ENCODE measurements at regions not wholly inside any gene's neighbourhood (a gene's known extent, or its start where the extent isn't known, plus 50 kb on each side); places are given as distances from the start of the nearest gene placed in this dataset.

DNA sequence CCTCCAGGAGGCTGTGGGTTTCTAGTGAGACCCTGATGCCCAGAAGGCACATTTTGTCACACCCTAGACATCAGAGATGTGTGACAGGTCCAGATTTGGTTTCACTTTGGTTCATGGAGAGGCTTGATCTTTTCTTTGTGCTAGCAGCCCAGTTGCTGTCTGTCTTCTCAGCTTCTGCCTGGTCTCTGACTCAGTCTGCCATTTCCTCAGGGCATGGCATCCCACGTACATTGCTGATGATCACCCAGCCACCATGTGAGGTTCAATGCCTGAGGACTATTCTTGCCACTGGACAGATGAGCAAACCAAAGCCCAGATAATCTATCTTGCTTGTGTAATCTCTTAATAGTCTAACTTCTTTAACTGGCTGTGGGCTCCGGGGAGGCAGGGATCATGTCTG is 144.9 kb upstream of the MRPS22 start:
- in situ Hi-C loops (cut with HindIII; ENCODE audit: low sequenced_read_pairs), result no loop called here
- H3K4me3 ChIP-seq (ENCODE audit: low read depth, low read length), result no peak overlapping the region
- DNase-seq (ENCODE audit: low read depth), result no peak
- TF ChIP-seq, protein P1, sequence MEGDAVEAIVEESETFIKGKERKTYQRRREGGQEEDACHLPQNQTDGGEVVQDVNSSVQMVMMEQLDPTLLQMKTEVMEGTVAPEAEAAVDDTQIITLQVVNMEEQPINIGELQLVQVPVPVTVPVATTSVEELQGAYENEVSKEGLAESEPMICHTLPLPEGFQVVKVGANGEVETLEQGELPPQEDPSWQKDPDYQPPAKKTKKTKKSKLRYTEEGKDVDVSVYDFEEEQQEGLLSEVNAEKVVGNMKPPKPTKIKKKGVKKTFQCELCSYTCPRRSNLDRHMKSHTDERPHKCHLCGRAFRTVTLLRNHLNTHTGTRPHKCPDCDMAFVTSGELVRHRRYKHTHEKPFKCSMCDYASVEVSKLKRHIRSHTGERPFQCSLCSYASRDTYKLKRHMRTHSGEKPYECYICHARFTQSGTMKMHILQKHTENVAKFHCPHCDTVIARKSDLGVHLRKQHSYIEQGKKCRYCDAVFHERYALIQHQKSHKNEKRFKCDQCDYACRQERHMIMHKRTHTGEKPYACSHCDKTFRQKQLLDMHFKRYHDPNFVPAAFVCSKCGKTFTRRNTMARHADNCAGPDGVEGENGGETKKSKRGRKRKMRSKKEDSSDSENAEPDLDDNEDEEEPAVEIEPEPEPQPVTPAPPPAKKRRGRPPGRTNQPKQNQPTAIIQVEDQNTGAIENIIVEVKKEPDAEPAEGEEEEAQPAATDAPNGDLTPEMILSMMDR (IDR thresholded peaks at IDR 0.05; ENCODE audit: low read depth, low read length, missing control alignments), result no peak

GRCh38 chr3:139199421-139200010 is 144.3 kb upstream of the MRPS22 start:
- in situ Hi-C loops (cut with HindIII; ENCODE audit: low sequenced_read_pairs), result no loop called here
- H3K4me3 ChIP-seq (ENCODE audit: low read depth, low read length), result no peak overlapping the region
- TF ChIP-seq, protein P1 (IDR thresholded peaks at IDR 0.05; ENCODE audit: low read depth, low read length, missing control alignments), result no peak
- DNase-seq (ENCODE audit: low read depth), result no peak

DNA sequence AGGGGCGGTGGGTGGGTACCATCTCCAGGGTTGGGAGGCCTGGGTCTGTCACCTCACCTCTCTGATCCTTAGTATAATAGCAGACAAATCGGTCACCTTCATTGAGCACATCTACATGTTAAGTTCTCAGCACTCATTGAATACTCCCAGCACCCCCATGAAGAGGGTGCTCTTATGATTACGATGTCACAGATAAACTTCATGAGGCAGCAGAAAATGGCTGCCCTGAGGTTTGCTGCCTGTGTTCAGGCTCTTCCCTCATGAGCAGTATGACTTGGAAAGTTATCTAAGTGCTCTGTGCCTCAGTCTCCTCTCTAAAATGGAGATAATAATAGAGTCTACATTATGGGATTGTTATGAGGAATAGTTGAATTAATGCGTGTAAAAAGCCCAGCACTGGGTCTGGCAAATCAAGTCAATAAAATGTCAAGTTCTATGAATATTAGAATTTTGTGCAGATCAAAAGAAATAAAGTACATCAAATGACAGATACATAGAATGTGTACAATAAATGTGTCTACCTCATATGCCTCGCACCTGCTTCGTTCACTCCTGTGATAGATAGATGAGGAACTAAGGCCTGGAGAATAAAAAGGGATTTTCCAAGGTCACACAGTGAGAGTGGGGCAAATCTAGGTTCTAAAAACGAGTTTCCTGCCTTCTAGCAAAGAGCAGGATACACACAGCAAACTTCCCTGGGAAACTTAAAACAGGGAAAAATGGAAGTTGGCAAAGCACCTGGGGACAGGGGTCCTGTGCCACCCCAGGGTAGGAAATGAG is 142.2 kb upstream of the MRPS22 start:
- DNase-seq (ENCODE audit: low read depth), result no peak
- TF ChIP-seq, protein P1 (IDR thresholded peaks at IDR 0.05; ENCODE audit: low read depth, low read length, missing control alignments), result no peak
- in situ Hi-C loops (cut with HindIII; ENCODE audit: low sequenced_read_pairs), result no loop called here
- no peak overlapping the region for H3K4me3 ChIP-seq (ENCODE audit: low read depth, low read length)

DNA sequence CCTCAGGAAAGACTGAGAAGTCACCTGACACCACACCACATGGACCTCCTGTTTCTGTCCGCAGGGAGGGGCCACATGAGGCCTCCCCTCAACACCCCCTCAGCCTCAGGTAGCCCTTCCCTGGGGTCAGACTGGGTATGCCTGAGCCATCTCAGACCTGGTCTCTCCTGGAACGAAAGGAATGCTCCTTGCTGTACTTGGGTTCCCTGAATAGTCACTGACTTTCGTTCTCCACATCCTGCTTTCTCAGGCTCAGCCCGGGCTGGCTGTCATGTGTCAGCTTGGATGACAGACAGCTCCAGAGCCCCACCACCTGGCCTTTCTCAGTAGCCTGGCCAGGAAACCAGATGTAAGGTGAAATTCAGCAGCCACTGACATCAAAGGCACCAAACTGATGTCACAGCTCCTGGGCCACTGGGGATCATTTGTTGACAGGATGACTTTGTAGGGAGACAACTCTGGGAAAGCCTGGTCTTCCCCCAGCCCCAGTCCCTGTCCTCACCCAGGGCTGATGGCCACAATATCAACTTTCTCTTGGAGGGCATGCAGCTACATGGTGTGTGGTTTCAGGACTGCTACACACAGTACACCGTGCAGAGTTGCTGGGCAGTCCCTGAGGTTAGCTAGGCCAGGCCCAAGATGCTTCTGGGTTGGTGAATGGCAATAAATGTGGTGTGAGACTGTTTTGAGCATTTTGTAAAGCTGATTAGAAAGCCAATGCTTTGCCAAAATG is 141.4 kb upstream of the MRPS22 start:
- TF ChIP-seq, protein P1 (IDR thresholded peaks at IDR 0.05; ENCODE audit: low read depth, low read length, missing control alignments), result no peak
- in situ Hi-C loops (cut with HindIII; ENCODE audit: low sequenced_read_pairs), result no loop called here
- H3K4me3 ChIP-seq (ENCODE audit: low read depth, low read length), result no peak overlapping the region
- no peak for DNase-seq (ENCODE audit: low read depth)

DNA sequence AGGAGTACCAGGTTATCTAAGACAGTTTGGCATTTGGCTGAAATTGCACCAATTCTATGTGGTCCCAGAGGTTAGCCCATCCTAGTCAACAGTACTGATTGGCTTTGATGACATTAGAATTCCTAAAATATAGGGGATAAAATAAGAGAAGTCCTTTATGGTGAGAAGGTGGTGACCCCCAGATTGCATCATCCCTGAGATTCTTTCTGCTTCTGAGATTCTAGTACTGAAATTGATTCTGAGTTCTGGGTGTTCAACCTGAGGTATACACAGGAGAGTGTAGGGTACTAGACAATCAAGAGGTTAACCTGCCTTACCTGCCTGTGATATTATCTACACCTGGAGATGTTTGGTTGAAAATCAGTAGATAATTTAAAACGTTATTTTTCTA is 140.9 kb upstream of the MRPS22 start:
- in situ Hi-C loops (cut with HindIII; ENCODE audit: low sequenced_read_pairs), result no loop called here
- H3K4me3 ChIP-seq (ENCODE audit: low read depth, low read length), result no peak overlapping the region
- no peak for DNase-seq (ENCODE audit: low read depth)
- TF ChIP-seq, protein P1 (IDR thresholded peaks at IDR 0.05; ENCODE audit: low read depth, low read length, missing control alignments), result no peak

- no peak for DNase-seq (ENCODE audit: low read depth)
- TF ChIP-seq, protein P1 (IDR thresholded peaks at IDR 0.05; ENCODE audit: low read depth, low read length, missing control alignments), result no peak
- in situ Hi-C loops (cut with HindIII; ENCODE audit: low sequenced_read_pairs), result no loop called here
- no peak overlapping the region for H3K4me3 ChIP-seq (ENCODE audit: low read depth, low read length)
Measured at GRCh38 chr3:139203752-139204151, 140.1 kb upstream of the MRPS22 start.
